HG03280 (cell line): ENCODE measurements at regions not wholly inside any gene's neighbourhood (a gene's known extent, or its start where the extent isn't known, plus 50 kb on each side); places are given as distances from the start of the nearest gene placed in this dataset.
"Not testable (repeated sequence)": the region's sequence is repeated elsewhere in the genome, so short reads cannot be mapped to it uniquely, and the experiment has no call there.

Source experiments
- ATAC-seq: cut with Tn5 transposase; IDR thresholded peaks from one replicate; pipeline ENCODE4 v1.9.1; 2021; ENCODE audit warnings: mild to moderate bottlenecking, moderate library complexity; ENCODE audit not compliant: unreplicated experiment

DNA sequence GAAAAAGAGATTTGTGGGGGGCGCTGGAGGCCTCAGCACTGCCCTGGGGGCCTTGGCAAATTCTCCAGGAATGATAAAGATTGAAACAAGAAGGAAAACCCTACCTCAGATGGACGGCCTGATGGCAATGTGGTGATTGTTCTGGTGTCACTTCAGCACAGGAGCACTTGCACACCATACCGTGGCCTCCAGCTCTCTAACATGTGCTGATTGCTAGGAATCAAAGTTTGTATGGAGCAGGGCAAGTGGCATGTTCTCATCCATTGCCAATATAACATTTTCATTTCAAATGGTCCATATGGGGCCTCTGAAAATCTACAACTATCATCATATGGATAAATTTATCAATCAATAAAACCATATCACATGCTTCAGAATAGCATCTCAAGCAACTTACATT lies 253.0 kb downstream of the DEPDC1B start:
- ATAC-seq, result no peak

DNA sequence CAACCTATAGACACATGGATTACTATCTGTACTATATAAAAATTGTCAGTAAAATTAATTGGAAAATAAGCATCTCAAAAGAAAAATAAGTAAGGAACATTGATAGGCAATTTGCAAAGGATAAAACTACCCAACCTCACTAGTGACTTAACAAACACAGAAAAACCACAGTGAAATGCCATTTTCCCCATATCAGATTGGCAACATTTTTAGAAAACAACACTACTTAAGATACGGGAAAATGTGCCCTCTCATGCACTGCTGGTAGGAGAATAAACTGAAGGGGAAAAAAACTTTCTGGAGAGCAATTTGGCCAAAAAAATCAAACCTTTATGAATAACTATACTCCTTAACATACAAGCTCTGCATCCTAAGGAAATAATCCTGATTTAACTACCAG lies 254.0 kb downstream of the DEPDC1B start:
- no peak for ATAC-seq

DNA sequence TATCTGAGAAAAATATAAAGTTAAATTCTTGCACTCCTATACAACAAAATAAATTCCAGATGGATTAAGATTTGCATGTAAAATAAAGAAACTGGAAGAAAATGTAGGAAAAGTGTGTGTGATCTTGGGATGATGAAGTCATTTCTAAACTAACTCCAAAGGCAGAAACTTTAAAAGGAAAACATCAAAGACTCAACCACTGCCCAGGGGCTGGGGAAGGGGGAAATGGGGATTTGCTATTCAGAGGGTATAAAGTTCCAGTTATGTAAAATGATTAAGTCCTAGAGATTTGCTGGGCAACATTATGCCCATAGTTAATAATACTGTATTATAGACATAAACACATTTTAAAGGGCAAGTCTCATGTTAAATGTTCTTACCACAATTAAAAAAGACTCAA lies 254.5 kb downstream of the DEPDC1B start:
- ATAC-seq, result no peak

DNA sequence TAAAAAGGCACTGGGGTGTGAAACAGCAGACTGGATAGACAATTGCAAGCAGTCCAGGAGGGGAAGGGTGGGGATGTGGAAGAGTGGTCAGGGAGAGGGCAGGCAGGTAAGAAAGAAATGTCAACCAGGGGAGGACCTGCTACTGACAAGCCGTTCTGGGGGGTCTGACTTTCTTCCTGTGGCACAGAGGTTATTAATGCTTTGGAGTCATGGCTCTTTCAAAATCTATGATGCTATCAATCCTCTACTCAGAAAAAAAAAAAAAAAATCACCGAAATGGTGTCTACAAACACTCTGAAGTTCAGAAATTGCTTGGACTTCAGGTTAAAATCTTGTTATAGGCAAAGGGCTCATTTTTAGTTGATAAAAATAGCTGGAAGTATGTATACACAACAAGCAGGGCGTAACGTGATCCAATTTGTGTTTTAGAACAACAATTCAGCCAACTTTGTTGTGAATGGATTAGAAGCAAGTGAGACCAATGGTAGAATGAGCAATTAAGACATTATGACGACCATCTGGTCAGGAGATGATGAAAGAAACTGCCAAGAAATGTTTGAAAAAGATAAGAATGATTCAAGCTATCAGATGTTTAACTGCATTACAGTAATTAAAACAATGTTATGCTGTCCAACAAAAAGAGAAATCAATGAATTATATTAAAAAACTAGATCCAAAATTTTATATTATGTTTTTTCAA lies 255.2 kb downstream of the DEPDC1B start:
- ATAC-seq, result no peak

DNA sequence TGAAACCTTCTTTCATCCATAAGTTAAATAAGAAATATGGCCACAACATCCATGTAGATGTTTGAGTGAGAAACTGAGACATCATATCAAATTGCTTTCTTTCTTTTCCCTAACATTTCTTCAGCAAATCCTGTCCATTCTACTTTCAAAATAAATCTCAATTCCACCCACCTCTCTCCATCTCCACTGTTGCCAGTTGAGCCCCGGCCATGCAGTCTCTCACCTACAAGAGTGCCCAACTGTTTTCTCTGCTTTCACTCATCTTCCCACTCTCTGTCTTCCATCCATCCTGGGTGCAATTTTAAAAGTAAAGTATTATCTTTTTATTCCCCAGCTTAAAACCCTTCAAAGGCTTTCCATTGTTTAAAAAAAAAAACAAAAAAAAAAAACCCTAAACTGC lies 260.4 kb downstream of the DEPDC1B start:
- ATAC-seq, result no peak

DNA sequence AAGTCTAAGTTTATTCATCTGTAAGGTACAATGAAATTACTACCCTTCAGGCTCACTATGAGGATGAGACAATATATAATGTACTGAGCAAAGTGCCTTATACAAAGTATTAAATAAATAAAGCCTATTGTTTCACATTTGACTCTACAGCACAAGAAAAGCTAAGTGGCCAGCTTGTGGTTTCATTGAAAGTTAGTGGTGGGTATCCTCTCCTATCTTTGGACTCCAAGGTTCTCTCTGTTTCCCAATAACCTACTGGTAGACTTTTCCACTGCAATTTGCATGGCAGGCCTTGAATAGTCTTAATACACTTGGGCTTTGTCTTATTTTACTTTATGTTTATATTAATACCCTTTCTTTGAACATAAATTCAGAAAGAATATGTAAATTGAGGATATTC lies 262.7 kb downstream of the DEPDC1B start:
- no peak for ATAC-seq

DNA sequence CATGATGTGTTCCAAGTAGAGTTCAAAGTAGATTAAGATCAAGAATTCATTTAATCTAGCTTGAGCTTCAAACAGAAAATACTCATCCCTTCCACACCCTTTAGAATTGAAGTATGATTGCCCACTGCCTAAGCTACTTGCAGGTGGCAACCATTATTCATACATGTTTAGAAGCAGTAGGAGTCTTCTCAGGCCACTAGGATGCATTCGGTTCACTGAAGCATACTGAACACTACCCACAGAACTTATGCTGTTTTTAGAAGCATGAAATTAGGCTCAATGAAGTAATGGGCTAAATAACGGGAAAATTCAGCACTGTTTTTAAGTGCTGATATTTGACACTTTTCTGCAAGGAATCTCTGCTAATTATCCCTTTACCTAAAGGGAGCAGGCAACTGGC lies 263.4 kb downstream of the DEPDC1B start:
- no peak for ATAC-seq

DNA sequence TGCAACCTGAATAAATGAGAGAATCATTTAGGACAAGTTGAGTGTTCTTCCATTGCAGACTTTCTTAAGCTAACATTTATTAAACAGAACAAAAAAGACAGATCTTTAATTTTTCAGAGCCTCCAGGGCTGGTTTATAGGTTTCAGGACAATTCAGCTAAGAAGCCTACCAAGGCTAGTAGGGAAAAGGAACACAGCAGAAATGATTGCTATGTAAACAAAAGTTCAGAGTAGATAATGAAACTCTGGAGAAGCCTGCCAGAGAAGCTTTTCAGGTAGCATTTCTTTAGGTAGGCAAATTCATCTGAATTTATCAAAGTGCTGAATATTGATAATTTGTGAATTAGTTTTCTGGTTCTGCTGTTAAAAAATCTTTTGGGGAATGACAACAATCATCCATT lies 264.2 kb downstream of the DEPDC1B start:
- ATAC-seq, result no peak

DNA sequence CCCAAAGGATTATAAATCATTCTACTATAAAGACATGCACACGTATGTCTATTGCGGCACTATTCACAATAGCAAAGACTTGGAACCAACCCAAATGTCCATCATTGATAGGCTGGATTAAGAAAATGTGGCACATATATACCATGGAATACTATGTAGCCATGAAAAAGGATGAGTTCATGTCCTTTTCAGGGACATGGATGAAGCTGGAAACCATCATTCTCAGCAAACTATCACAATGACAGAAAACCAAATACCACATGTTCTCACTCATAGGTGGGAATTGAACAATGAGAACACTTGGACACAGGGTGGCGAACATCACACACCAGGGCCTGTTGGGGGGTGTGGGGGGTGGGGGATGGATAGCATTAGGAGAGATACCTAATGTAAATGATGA lies 273.8 kb downstream of the DEPDC1B start:
- not testable (repeated sequence) for ATAC-seq

DNA sequence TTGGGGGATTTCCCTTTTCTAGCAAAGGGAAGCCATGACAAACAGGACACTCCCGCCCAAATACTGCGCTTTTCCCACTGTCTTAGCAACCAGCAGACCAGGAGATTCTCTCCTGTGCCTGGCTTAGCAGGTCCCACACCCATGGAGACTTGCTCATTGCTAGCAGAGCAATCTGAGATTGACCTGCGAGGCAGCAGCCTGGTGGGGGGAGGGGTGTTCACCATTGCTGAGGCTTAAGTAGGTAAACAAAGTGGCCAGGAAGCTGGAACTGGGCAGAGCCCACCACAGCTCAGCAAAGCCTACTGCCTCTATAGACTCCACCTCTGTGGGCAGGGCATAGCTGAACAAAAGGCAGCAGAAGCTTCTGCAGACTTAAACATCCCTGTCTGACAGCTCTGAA lies 279.2 kb downstream of the DEPDC1B start:
- not testable (repeated sequence) for ATAC-seq

DNA sequence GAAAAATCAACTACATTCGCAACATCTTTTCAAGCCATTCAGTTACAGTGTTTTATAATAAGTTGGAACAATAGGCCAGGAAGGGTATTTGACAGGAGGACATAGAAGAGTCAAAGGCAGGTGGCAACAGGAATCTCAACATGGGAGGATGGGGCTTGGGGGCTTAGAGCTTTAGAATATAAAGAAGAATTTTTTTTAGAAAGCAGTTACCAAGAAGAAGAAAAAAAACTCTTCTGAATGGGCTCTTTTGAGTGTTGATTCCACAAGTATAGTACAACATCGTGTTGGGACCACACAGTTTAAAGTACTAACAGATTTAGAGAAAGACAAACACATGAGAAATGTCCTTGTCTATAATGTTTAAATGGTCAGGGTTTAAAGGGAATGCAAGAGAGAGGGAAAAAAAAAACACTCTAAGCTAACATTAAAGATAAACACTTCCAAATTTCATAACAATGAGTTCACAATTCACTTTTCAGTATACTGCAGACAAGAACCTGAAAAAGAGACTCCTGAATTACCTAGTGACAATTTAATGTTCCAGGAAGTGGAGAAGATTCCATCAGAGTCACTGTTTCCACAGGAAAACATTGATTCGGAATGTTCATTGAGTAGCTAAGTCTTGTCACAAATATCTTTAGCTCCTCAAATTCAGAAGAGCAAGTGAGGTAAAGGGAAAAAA lies 282.3 kb downstream of the DEPDC1B start:
- no peak for ATAC-seq

DNA sequence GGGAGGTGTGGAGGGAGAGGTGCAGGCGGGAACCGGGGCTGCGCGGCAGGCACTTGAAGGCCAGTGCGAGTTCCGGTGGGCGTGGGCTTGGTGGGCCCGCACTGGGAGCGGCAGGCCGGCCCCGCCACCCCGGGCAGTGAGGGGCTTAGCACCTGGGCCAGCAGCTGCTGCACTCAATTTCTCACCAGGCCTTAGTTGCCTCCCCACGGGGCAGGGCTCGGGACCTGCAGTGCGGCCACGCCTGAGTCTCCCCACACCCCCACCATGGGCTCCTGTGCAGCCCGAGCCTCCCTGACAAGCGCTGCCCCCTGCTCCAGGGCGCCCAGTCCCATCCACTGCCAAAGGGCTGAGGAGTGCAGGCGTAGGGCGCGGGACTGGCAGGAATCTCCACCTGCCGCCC lies 284.5 kb downstream of the DEPDC1B start:
- no peak for ATAC-seq

DNA sequence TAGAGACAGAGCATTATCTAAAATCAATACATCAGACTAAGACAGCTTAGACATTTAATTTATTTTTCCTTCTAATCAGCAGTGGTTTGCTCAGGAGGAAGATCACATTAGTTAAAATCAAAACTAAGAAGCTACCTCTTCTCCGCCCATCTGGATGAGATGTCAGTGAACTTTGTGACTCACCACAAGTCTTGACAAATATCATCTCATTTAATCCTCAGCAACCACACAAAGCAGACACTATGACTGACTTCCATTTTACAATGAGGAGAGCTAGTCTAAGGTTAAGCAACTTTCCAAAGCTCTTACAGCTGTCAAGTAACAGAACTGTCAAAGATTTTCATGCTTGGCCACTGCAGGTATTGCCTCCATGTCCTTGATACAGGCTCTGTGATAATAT lies 289.5 kb downstream of the DEPDC1B start:
- ATAC-seq, result no peak

DNA sequence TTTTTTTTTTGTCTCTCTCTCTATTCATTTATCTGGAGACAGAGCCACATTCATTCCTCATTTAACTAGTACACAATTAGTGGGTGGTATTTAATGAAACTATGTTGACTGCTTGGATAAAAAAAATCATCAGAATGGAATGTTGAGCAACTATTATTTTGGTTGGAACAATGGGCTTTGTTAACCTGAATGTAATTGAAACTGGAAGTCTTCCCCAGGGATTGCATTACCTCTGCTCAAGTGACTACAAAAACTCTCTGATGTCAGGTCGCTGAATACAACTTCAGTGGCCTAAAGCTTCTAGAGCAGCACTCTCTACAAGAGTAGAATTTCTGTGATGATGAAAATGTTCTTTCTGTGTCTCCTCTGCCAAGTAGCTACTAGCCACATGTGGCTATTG lies 295.8 kb downstream of the DEPDC1B start:
- no peak for ATAC-seq

DNA sequence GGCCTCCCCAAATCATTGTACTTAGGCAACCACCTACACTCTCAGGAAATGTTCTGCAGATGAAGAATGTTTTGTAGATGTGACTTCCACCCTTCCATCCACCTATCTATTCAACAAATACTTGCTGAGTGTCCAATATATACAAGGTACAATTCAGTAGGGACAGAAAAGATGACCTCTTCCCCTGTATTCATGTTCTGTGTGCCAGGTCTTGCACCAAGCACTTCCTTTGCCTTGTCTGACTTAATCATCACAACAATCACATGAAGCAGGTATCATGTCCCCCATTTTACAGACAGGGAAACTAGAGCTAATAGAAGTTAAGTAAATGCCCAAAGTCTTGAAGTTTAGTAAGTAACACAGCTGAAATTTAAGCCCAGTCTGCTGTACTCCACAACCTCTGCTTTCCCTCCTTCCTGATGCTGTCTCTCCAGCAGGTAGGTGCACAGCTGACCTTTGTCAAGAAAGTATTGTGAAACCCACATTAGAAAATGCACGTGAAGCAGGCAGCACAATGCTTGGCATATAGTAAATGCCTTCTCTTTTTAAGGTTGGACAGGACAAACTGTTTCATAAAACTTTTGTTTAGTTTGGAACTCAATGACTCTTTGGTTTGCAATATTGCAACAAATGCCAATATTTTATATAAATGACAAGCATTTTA lies 296.5 kb downstream of the DEPDC1B start:
- ATAC-seq, result no peak

DNA sequence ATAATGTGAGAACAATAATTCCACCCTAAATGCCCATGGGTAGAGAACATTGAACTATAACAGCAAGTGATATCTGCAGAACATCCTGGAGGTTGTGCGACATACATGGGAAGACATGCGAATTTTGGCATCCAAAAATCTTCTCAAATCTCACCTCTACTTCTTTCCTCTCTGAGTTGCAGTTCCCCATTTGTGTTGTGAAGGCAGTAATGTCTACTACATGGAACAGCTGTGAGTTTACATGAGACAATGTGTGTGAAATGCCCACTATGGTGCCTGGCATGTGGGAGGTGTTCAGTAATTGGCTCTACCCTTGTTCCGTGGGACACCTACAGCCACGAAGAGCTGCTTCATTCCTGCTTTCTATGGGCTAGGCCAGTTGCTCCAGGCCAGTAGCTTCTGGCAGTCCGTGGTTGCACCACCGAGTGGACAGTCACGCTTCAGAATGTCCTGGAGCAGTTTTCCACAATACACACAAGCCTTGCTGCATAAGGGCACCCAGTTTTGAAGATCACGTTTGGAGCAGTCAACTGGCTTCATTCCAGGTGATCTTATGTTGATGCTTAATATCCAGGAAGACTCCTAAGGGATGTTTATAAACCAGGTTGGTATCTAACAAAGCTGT lies 297.7 kb downstream of the DEPDC1B start:
- no peak for ATAC-seq

DNA sequence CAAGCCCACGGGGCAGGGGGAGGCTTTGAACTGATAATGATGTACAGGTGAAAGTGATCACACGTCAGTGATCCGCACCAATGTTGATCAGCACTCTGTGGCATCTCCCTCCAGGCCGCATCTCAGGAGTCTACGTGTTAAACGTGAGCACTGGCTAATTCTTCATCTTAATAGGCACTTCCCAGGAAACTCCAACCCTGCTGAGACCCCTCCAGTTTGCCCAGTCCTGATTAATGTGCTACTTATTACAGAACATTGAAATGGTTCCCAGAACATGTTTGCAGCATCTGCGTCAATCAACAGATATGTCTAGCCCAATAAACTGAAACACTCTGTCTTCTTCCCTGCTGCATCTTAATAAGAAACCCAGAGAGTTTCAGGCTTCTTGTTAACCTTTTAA lies 298.4 kb downstream of the DEPDC1B start:
- no peak for ATAC-seq

DNA sequence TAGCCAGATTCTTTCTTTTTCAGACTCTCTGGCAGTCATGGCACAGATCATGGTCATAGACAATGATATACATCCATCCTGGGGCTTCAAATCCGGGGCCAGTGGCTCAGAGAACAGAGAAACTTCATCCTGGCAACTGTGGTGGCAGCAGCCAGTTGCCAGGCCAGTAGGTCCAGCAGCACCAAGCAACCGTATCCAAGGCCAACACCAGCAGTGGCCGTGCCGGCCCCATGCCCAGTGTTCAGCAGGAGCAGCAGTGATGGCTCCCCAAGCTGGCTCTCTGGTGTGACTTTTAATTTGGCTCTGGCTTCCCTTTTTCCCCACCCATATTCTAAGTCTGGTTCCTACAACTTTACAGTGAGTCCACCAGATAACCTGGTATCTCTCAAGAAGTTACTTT lies 300.5 kb downstream of the DEPDC1B start:
- ATAC-seq, result no peak

DNA sequence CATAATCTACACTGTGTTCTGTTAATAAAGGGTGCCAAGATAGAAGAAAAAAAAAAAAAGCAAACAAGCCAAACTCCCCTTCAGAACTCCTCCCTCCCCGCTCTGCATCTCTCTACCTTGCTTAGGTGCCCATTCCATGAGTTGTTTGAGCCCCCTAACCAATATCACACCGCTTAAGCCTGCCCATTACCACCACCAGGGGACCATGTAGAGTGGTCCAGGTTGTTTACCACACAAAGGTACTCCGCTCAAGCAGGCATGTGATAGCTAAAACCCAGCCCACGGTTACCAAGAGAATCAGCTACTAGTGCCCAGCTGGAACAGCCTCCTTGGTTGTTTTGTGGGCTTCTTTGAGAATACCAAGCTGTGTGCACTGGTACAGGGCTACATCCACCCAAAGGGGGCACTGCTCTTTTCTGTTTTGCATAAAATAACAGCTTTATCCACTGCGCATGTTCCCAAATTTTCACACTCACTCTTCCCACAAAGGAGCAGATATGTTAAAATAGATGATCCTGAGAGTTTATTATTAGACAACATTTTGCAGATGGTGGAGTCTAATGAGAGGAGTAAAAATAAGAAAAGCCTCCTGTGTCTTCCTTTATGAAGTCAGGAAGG lies 304.1 kb downstream of the DEPDC1B start:
- ATAC-seq, result no peak

DNA sequence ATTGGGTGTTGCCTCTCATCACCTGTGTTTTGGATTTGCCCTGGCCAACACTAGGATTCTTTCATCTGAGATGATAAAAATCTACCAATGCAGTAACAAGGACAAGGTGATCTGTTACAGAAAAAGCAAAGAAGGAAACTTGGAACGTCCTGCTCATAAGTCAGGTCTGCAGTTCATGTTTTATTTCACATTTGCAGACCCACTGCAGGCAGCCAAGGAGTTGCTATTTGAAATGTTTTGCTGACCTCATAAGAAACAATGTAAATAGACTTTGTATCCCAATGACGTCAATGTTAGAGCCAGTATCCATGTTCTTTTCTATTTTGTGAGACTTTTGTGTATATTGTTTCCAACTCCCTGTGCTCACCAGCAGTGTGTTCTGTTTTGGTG lies 312.9 kb downstream of the DEPDC1B start:
- no peak for ATAC-seq

DNA sequence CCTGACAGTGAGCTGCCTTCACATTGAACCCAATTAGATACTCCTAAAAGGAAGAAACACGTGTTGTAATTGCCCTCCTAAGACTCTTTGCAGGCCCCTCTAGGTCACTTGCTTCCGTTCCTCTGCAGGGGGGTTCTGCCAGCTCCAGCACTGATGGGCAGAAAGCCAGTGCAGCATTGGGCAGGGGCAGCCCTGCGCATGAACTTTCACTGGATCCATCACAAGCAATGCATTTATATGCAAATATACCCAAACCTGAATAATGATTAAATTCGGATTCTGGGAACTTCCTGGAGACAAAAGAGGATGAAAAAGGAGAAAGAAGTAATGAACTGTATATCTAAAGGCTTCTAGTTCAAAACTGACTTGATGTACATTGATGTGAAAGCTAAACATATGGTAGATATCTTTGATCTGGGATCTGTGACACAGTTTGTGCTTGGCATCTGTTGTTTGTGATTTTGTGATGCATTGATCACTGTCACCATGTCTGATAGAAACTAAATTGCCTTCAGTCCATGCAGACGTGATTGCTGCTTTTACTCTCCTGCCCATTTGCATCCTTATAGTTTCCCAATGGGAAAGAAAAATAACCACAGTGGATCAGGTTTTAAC lies 313.4 kb downstream of the DEPDC1B start:
- no peak for ATAC-seq
